WERI-Rb-1 (cell line): ENCODE measurements at regions not wholly inside any gene's neighbourhood (a gene's known extent, or its start where the extent isn't known, plus 50 kb on each side); places are given as distances from the start of the nearest gene placed in this dataset.

ENCODE experiments used
- DNase-seq: peaks from one replicate; pipeline ENCODE4 v3.0.0-alpha.2; 2020
- H3K27ac ChIP-seq: fragments of 250-450 bp; sonication (Bioruptor Pico); 2 replicates; pipeline ENCODE4 v1.5.1; 2020; ENCODE audit warnings: mild to moderate bottlenecking, moderate library complexity
- H3K27me3 ChIP-seq: fragments of 250-450 bp; sonication (Bioruptor Pico); 2 replicates; pipeline ENCODE4 v1.5.1; 2021; ENCODE audit warnings: mild to moderate bottlenecking, low read depth, moderate library complexity; ENCODE audit not compliant: insufficient read depth, severe bottlenecking
- H3K36me3 ChIP-seq: fragments of 250-450 bp; sonication (Bioruptor Pico); 2 replicates; pipeline ENCODE4 v1.5.1; 2020; ENCODE audit warnings: mild to moderate bottlenecking, moderate library complexity
- H3K4me3 ChIP-seq: 2 replicates; pipeline ENCODE4 v1.5.1; 2011; ENCODE audit warnings: low read depth, mild to moderate bottlenecking, control low read depth, low read length
- H3K9me3 ChIP-seq: fragments of 250-450 bp; sonication (Bioruptor Pico); 2 replicates; pipeline ENCODE4 v1.5.1; 2021; ENCODE audit warnings: mild to moderate bottlenecking, moderate library complexity; ENCODE audit not compliant: severe bottlenecking
- CTCF ChIP-seq: IDR thresholded peaks from 2 replicates; pipeline ENCODE4 v1.5.1; 2011; ENCODE audit warnings: low read depth, mild to moderate bottlenecking, control low read depth, inconsistent platforms, low read length

GRCh38 chr13:90769387-90769786, 578.1 kb upstream of the MIR17HG start:
- no peak for TF ChIP-seq CTCF
- H3K27me3 ChIP-seq = no peaks in the 10 kb centered on the region
- no peak overlapping the region for H3K4me3 ChIP-seq
- no peak for DNase-seq
- no peaks in the 10 kb centered on the region for H3K9me3 ChIP-seq
- no peaks in the 10 kb centered on the region for H3K36me3 ChIP-seq
- H3K27ac ChIP-seq = no peak overlapping the region

DNA sequence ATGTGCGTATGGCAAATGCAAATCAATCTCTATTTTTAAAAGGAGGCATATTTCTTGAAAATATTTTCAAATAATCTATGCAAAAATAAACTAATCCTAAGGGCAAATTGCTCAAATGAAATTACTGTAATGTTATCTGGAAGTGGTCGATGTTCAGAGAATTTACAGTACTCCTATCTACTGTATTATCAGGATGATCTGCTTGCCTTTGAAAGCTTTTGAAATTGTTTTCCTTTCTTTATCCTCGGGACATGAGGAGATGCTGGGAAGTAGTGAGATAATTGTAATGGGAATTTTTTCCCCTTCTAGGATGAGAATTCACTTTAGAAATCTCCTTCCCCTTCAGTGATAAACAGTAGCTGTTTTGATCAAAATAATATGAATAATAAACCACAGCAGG, 577.2 kb upstream of the MIR17HG start:
- DNase-seq = no peak
- Histone ChIP-seq H3K27me3 (no peaks in the 10 kb centered on the region), H3K9me3 (no peaks in the 10 kb centered on the region), H3K36me3 (no peaks in the 10 kb centered on the region), H3K4me3 (no peak overlapping the region), H3K27ac (no peak overlapping the region)
- TF ChIP-seq CTCF = no peak

DNA sequence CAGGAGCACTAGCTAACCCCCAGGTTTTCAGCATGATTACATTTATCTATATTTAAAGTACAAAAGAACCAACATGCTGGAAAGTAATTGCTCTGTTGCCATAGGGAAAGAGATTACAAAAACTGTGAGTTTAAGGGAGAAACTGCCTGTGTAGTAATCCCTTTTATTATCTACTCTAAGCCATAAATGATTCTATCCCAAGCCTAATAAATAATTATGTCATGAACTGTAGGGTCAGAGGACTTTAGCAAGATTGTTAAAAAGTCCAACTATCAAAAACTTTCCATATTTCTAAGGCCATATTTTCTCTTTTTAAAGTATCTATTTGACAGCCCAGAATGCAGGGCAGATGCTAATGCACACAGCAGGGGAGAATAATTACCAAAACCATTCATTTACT, 573.8 kb upstream of the MIR17HG start:
- DNase-seq = no peak
- Histone ChIP-seq H3K27me3 (no peaks in the 10 kb centered on the region), H3K9me3 (no peaks in the 10 kb centered on the region), H3K4me3 (no peak overlapping the region), H3K27ac (no peak overlapping the region), H3K36me3 (no peaks in the 10 kb centered on the region)
- no peak for TF ChIP-seq CTCF

GRCh38 chr13:90776051-90776748, 571.3 kb upstream of the MIR17HG start:
- no peak for TF ChIP-seq CTCF

GRCh38 chr13:90783273-90783672, 564.2 kb upstream of the MIR17HG start:
- H3K36me3 ChIP-seq = no peaks in the 10 kb centered on the region
- H3K4me3 ChIP-seq = no peak overlapping the region
- no peaks in the 10 kb centered on the region for H3K9me3 ChIP-seq
- H3K27me3 ChIP-seq = no peaks in the 10 kb centered on the region
- no peak for TF ChIP-seq CTCF
- no peak overlapping the region for H3K27ac ChIP-seq
- no peak for DNase-seq

More at GRCh38 chr13:90776051-90776748, 571.3 kb upstream of the MIR17HG start:
- Histone ChIP-seq H3K27ac (no peak overlapping the region), H3K27me3 (no peaks in the 10 kb centered on the region), H3K4me3 (no peak overlapping the region), H3K9me3 (no peaks in the 10 kb centered on the region), H3K36me3 (no peaks in the 10 kb centered on the region)
- DNase-seq = no peak

DNA sequence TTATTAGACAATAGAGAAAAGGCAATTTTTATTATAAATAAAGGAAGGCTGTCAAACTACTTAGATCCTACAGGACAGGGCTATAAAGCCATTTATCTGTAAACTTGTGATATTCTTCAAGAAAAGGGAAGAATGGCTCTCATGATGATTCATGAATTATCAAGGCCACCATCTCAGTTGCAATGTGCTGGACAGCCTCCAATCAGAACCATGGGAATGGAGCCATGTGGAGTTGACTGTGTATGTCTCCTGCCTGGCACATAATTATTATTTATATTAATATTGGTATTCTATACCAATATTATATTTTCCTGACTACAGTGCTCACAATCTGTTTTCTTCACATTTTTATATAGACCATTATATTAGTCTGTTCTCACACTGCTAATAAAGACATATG, 560.5 kb upstream of the MIR17HG start:
- Histone ChIP-seq H3K27me3 (no peaks in the 10 kb centered on the region), H3K27ac (no peak overlapping the region), H3K36me3 (no peaks in the 10 kb centered on the region), H3K4me3 (no peak overlapping the region), H3K9me3 (no peaks in the 10 kb centered on the region)
- no peak for DNase-seq
- no peak for TF ChIP-seq CTCF
